Ascending aorta (tissue), 2 donors: ENCODE measurements at regions not wholly inside any gene's neighbourhood (a gene's known extent, or its start where the extent isn't known, plus 50 kb on each side); places are given as distances from the start of the nearest gene placed in this dataset.

Experiments used
- DNase-seq, 2 donors: peaks; one replicate each; pipeline ENCODE4 v3.0.0-alpha.2; 2019; ENCODE audit warnings: low spot score in 2 of 2
- H3K27ac ChIP-seq, 2 donors: fragments of 200-600 bp; sonication (generic); one replicate each; pipeline ENCODE4 v1.5.1; 2016 to 2017; ENCODE audit warnings: mild to moderate bottlenecking in 1 of 2
- H3K27me3 ChIP-seq: fragments of 200-600 bp; sonication (generic); one replicate; pipeline ENCODE4 v1.5.1; 2017
- H3K36me3 ChIP-seq, 2 donors: fragments of 200-600 bp; sonication (generic); one replicate each; pipeline ENCODE4 v1.5.1; 2016
- H3K4me1 ChIP-seq, 2 donors: fragments of 200-600 bp; sonication (generic); one replicate each; pipeline ENCODE4 v1.5.1; 2016 to 2017; ENCODE audit warnings: mild to moderate bottlenecking in 1 of 2
- H3K4me3 ChIP-seq, 2 donors: fragments of 200-600 bp; sonication (generic); one replicate each; pipeline ENCODE4 v1.5.1; 2016 to 2017; ENCODE audit warnings: mild to moderate bottlenecking in 1 of 2
- H3K9me3 ChIP-seq, 2 donors: fragments of 200-600 bp; sonication (generic); one replicate each; pipeline ENCODE4 v1.5.1; 2016
- CTCF ChIP-seq, 3 experiments: fragments of 200-600 bp in 2 of 3; fragments of 450-650 bp in 1 of 3; sonication (generic) in 2 of 3; IDR thresholded peaks; one replicate each; pipeline ENCODE4 v1.5.1; 2016 to 2019; ENCODE audit warnings: antibody characterized with exemption in 3 of 3, mild to moderate bottlenecking in 1 of 3, moderate library complexity in 1 of 3
- intact Hi-C: fragments of 100-400 bp; cut with DNase I; formaldehyde crosslinking; loops from one replicate; pipeline ENCODE4 v1.15.1; 2023

- Histone ChIP-seq H3K27ac (no peak overlapping the region), H3K4me1 (no peaks in the 10 kb centered on the region), H3K27me3 (no peaks in the 10 kb centered on the region), H3K4me3 (no peak overlapping the region), H3K36me3 (no peaks in the 10 kb centered on the region), H3K9me3 (no peaks in the 10 kb centered on the region)
- intact Hi-C loops, result no loop called here
- no peak for TF ChIP-seq CTCF (IDR thresholded peaks at IDR 0.05)
- DNase-seq, result no peak
Measured at GRCh38 chr20:56151834-56152233, 96.7 kb upstream of the MC3R start.

GRCh38 chr20:56153926-56154325, 94.6 kb upstream of the MC3R start:
- H3K36me3 ChIP-seq, result no peaks in the 10 kb centered on the region
- intact Hi-C loops, result no loop called here
- no peak overlapping the region for H3K27ac ChIP-seq
- no peaks in the 10 kb centered on the region for H3K4me1 ChIP-seq
- no peak for TF ChIP-seq CTCF (IDR thresholded peaks at IDR 0.05)
- H3K27me3 ChIP-seq, result no peaks in the 10 kb centered on the region
- no peaks in the 10 kb centered on the region for H3K9me3 ChIP-seq
- DNase-seq, result no peak
- no peak overlapping the region for H3K4me3 ChIP-seq

- no peak for DNase-seq
- intact Hi-C loops, result no loop called here
- H3K27ac ChIP-seq, result no peak overlapping the region
- H3K36me3 ChIP-seq, result no peaks in the 10 kb centered on the region
- H3K4me1 ChIP-seq, result no peaks in the 10 kb centered on the region
- no peak for TF ChIP-seq CTCF (IDR thresholded peaks at IDR 0.05)
- H3K27me3 ChIP-seq, result no peaks in the 10 kb centered on the region
- H3K9me3 ChIP-seq, result no peaks in the 10 kb centered on the region
- H3K4me3 ChIP-seq, result no peak overlapping the region
Measured at GRCh38 chr20:56155625-56156024, 92.9 kb upstream of the MC3R start.

- intact Hi-C loops, result no loop called here
- no peak for TF ChIP-seq CTCF (IDR thresholded peaks at IDR 0.05)
- Histone ChIP-seq H3K4me1 (no peaks in the 10 kb centered on the region), H3K27me3 (no peaks in the 10 kb centered on the region), H3K4me3 (no peak overlapping the region), H3K36me3 (no peaks in the 10 kb centered on the region), H3K9me3 (no peaks in the 10 kb centered on the region), H3K27ac (no peak overlapping the region)
- no peak for DNase-seq
Measured at GRCh38 chr20:56157530-56158203, 90.9 kb upstream of the MC3R start.

GRCh38 chr20:56158489-56158888, 90.0 kb upstream of the MC3R start:
- Histone ChIP-seq H3K36me3 (no peaks in the 10 kb centered on the region), H3K9me3 (no peaks in the 10 kb centered on the region), H3K27me3 (no peaks in the 10 kb centered on the region), H3K4me1 (no peaks in the 10 kb centered on the region), H3K27ac (no peak overlapping the region), H3K4me3 (no peak overlapping the region)
- DNase-seq, result no peak
- intact Hi-C loops, result no loop called here
- TF ChIP-seq CTCF (IDR thresholded peaks at IDR 0.05), result no peak

GRCh38 chr20:56160956-56161355, 87.6 kb upstream of the MC3R start:
- H3K36me3 ChIP-seq, result no peaks in the 10 kb centered on the region
- H3K27me3 ChIP-seq, result no peaks in the 10 kb centered on the region
- H3K27ac ChIP-seq, result no peak overlapping the region
- intact Hi-C loops, result no loop called here
- no peak for TF ChIP-seq CTCF (IDR thresholded peaks at IDR 0.05)
- H3K4me1 ChIP-seq, result no peaks in the 10 kb centered on the region
- no peaks in the 10 kb centered on the region for H3K9me3 ChIP-seq
- H3K4me3 ChIP-seq, result no peak overlapping the region
- DNase-seq, result no peak
